T-helper 22 cell (primary cell): ENCODE measurements at regions not wholly inside any gene's neighbourhood (a gene's known extent, or its start where the extent isn't known, plus 50 kb on each side); places are given as distances from the start of the nearest gene placed in this dataset.

Experiments used
- DNase-seq: peaks from one replicate; pipeline ENCODE4 v3.0.0-alpha.2; 2020; ENCODE audit warnings: low read depth

DNA sequence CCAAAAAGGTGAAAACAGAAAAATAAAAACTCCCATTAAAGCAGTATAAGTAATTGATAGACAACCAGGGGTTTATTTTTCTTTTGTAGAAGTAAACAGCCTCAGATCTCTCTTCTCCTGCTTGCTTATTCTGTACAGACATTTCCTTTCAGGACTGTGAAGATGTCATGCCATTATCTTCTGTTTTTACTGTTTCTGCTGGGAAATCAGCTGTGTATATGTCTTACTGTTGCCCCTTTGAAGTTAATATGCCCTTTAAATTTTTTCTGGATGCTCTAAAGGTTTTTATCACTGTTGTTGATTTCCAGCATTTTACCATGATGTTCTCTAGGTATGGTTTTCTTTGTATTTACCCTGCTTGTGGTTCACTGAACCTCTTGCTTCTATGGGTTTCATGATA lies 199.5 kb downstream of the NXNL2 start:
- no peak for DNase-seq

DNA sequence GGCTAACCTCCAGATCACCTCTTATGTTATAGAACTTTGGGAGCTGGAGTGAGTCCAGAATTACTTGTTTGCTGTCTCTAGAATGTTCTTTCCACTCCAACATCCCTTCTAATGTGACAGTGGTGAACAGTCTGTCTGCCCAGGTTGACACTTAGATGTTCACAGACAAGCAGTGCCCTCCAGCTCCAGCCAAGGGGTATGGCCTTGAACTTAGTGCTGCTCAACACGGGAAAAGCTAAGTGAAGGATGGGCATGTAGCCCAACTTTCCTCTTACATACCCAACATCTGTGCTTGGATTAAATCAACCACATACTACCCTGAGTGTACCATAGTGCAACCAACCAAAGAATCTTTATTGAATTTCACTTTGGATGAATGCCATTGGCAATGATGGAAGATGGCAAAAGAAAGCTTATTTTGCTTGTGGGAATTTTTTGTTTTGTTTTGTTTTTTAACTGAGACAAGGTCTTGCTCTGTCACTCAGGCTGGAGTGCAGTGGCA lies 201.2 kb downstream of the NXNL2 start:
- DNase-seq = no peak

DNA sequence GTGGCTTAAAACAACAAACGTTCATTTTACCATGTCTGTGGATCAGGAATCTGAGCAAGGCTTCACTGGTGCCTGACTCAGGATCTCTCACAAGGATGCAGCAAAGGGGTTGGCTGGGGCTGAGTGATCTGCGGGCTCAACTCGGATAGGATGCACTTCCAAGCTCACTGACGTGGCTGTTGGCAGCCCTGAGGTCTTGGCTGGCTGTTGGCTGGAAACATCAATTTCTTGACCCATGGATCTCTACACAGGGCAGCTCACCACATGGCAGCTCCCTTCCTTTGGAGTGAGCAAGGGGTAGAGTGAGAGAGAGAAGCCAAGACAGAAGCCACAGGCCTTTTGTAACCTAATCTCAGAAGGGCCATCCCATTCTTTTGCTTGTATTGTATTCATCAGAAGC lies 202.1 kb downstream of the NXNL2 start:
- DNase-seq = no peak

DNA sequence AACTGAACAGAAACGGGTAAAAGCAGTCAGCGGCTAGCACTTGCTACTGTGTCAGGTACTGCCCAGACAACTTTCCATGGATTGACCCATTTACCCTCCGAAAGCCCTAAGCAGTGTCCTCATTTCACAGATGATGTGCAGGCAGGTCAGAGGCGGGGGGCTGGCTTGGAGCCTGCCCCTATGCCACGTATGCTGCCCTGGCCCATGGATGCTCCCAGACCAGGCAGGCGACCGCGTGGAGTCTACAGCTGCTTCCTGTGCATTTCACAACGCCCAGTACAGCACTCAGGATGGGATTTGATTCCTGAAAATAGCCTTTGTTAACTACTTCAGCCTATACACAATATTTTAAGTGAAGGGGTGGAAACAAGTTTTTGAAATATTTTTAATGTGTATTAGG lies 202.9 kb downstream of the NXNL2 start:
- no peak for DNase-seq

DNA sequence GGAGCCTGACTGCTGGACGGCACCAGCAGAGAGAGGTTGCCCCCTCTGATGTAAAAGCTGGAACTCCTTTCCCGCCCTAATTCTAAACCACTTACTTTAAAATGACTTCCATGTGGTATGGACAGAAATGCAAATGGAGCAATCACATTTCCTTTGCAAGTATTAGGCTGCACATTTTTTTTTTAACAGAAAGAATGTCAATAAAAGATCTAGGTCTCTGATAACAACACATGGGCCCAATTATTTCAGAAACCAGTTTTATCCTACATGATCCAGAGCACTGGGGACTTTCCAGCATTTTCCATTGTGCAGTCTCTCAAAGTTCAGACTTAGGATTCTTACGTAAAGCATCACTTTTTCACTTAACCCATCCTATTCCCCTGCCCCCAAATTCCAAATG lies 203.7 kb downstream of the NXNL2 start:
- no peak for DNase-seq

DNA sequence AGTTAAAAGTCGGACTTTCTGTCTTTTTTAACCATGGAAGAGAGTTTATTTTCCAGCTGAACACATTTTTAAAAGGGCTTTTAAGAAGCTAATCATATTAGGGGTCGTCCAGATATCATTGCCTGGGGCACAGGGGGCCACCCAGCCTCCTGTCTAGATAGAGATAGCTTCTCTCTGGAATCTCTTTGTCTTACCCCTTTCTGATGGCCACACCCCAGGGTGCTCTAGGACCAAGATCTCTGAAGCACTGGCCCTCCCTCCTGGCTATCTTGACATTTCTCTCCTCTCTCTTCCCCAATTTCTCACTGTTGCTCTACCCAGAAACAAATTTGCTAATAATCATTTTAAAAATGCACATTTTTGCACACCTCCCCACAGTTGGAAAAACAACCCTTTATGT lies 204.4 kb downstream of the NXNL2 start:
- DNase-seq = no peak

DNA sequence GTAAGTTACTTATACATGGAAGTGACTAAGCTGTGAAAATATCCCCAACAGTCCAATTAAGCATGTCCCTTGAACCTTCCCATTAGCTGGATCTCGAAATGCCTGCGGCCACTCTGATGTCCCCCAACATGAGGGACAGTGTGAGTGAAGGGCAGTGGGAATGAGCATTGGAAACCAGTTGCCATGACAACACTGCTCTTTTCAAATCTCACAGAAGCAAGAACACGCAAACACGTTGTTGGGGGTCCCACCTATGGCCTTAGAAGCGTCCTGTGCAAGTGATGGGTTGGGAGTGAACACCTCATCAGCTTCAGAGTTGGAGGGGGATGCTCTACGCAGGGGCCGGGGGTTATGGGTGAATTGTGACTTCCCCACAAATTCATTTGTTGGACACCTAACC lies 205.9 kb downstream of the NXNL2 start:
- DNase-seq = no peak

DNA sequence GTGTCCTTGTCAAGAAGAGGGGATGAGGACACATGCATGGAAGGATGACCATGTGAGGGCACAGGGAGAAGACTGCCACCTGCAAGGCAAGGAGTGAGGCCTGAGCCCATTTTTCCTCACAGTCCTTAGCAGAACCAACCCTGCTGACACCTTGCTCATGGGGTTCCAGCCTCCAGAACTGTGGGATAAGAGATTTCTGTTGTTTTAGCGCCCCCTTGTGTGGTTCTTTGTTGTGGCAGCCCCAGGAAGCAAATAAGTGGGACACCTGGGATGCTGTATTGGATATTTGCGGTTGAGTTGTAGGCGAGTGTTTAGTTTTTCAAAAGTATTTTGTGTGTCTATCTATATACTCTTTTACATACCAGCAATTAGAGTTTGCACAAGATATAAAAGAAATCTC lies 206.4 kb downstream of the NXNL2 start:
- DNase-seq = no peak

DNA sequence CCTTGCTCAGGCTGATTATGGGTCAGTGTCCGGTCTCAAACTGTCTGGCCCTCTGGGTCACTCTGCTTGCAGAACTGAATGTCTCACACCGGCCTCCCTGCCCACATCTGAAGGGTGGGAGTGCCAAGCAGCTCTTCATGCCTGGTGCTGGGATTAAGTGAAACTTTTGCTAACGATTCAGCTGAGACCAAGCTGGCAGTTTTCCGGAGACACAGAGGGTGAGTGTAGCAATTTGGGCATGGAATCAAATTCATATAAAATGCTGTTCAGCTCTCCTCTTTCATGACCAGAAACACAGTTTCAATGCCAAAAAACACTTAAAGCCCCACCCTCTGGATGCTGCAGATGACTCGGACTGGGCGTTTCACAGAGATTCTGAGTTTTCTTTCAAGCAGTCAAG lies 207.5 kb downstream of the NXNL2 start:
- no peak for DNase-seq

DNA sequence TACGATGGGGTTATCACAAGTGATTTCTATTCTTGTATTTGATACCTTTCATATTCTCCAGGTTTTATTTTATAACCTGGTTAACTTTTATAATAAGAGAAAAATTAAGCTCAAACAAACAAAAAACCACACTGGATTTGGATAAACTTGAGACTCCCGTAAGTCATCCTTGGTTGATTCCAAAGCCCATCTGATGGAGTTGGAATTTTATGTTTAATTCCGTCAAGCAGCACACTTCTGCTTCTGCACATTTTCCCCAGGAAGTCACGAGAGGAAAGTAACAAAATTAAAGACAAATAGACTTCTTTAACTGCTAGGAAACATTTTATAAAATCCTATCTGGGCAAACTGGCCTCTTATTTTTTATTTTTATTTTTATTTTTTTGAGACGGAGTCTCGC lies 207.9 kb downstream of the NXNL2 start:
- no peak for DNase-seq

DNA sequence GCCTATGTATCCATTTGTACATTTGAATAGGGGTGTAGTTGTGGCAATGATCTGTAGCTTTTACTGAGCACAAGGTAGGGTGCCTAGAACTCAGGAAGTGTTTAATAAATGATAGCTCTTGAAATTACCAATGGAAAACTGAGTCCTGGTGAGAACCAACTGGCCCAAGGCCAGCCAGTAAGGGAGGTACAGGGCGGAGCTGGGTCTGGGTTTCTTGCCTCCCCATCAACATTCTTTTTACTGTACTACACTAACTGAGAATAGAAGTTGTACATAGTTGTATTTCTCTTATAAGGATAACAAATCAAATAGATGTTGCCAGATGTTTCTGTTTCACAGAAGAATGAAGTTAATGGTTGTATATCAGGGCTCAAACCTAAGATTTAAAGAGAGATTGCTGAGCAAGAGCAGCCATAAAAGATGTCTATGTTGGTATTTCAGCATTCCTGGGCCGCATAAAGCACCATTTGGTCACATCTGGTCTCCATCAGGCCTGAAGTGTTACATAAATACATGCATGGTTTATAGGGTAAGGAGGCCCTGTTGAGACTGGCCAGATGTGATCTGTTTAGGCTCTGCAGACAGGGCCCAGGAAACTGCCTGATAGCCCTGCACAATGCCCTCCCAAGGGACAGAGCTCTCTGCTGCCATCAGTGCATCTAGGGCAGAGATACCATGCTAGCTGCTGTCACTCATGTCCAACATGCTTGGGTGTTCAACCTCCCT lies 210.5 kb downstream of the NXNL2 start:
- no peak for DNase-seq

DNA sequence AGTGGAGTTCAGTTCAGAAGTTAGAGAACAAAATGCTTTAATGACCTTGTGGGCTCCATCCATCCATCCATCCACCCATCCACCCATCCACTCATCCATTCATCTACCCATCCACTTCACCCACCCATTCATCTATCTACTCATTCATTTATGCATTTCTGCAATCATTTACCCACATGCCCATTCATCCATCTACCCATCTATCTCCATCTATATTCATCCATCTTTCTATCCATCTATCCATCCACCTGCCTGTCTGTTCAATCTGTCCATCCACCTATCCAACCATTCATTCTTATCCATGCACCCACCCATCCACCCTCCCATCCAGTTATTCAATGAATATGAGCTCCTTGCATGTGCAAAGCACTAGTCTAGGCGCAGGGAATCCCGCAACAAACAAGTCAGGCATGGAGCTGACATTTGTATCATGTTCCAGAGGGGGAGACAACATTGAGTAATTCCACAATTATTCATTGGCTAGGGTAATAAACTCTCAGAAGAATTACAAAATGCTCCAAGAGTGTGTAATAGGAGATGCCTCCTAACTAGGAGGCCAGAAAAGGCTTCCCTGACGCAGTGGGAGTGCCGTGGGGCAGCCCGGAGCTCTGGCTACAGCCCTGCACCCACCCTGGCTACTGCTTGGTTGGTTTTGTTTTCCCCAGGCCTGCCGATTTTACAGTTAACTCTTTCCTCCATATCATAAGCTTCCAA lies 211.2 kb downstream of the NXNL2 start:
- DNase-seq = no peak

DNA sequence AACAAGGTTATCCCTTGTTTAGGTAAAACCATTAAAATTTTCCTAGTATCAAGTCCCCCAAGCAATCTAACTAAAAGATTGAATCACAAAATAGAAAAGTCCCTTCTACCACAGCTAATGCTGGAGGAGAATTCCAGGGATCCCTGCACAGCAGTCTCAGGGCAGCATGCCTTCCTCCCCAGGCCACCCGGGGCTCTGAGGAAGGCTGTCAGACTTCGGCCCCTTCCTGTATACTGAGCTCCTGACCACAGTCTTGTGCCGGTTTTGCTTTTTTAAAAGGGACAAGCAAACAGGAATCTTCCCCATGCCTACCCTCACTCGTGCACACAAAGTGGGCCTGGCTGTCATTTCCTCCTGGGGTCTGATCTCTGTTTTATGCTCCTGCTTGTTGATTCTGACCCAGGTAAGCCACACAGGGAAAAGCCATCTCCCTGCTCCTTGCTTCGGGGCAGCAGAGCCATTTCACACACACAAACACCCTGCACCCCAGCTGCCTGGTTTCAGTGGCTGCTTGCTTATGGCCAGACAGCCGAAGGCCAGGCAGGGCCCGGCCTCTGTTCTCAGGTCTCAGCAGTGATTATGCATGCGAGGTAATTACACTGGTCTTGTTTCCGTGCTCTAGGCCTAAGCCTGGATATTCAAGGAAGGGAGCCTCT lies 211.9 kb downstream of the NXNL2 start:
- DNase-seq = no peak

DNA sequence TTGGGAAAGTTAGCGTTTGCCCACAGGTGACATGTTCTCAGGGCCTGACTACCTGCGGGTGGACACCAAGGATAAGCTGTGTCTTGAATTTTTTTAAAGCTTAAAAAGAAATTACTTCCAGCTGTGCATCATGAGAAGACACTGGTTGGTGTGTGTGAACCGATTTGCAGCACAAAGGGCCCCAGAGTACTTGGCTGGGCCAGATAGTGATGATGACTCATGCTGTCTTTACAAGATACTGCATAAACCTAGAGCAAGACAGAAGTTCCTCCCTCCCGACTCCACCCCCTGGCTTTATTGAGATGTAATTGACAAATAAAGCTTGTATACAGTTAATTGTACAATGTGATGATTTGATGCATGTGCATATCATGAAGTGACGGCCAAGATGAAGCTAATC lies 212.8 kb downstream of the NXNL2 start:
- DNase-seq = no peak

DNA sequence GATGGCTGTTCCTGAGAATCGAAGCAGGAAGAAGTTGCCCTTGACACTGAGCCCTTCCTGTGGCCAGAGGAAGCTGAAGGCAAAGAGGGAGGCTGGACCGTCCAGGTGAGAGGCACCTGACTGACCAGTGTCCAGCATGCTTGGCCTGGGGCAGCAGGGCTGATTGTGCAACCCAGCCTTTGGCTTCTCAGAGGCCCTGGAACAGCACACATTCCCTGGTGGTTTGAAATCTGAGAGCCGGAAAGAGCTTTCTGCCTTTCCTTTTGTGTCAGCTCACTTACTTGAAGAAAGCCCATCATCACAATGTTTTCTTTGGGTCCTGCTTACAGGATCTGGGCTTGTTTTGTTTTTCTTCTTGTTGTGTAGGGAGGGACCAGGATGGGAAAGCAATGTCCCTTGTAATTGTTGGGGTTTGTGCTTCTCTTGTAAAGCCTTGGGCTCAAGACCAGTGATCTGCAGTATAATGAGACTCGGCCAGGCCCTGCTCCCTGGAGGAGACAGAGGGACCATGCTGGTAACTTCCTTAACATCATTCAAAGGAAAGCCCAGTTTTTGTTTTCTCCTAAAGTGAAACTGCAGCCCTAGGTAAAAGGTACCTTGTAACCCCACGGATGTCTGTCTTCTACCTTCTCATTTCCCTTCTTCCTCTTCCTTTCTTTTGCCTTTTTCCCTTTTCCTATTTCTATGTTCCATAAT lies 213.7 kb downstream of the NXNL2 start:
- DNase-seq = no peak

DNA sequence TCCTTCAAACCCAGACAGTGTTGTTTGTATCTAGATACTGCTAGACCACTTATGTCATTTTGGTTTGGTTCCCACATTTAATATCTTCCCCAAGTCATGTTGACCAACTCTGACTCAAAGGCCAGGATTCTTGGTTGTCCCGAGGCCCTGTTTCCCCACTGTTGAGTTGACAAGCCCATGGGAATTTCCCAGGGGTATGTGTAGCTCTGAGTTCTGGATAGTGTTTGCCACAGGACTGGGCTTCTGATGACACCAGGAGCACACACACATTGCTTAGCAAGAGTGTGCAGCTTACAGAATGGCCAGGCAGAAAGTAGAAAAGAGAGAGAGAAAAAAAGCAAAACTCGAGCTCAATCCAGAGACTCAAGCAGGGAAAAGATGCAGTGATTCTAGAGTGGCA lies 214.4 kb downstream of the NXNL2 start:
- DNase-seq = no peak

DNA sequence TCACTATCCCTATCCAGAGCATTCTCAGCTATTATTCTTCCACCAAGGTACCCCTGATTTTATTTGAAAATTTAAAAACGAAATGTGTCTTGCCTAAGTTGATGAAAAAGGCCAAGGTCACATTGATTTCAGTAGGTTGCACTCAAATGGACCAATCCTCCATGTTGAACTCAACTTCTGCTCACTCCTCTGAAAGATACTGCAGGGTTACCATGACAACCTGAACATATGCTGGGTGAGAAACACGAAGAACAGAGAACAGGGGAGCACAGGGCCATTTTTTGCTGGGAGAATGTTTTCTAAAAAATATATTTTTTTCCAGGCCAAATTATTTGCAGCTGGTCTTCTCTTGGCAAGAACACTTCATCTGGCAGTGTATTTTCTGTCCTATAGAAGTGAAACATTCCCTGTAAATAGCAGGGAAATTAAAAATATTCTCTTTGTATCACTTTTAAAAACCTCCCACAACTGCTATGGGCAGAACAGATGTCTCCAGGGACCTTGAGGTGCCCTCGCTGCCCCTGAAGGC lies 215.9 kb downstream of the NXNL2 start:
- DNase-seq = no peak

DNA sequence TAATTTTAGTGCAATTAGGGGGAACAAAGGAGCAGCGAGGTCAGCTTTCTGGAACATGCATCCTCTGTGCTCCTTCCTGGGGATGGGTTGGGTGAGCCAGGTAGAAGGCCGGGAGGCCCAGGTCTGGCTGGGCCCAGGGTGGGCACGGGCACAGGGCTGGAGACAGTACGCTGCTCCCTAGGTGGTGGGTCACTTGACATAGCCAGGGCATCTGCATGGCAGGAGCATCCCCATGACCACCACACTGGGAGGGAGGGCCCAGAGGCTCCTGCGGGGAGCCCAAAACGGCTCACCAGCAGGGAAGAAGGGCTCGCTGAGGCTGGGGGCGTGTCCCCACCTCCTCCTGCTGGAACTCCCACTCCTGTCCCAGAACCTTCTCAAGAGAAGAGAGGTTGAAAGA lies 216.8 kb downstream of the NXNL2 start:
- no peak for DNase-seq

DNA sequence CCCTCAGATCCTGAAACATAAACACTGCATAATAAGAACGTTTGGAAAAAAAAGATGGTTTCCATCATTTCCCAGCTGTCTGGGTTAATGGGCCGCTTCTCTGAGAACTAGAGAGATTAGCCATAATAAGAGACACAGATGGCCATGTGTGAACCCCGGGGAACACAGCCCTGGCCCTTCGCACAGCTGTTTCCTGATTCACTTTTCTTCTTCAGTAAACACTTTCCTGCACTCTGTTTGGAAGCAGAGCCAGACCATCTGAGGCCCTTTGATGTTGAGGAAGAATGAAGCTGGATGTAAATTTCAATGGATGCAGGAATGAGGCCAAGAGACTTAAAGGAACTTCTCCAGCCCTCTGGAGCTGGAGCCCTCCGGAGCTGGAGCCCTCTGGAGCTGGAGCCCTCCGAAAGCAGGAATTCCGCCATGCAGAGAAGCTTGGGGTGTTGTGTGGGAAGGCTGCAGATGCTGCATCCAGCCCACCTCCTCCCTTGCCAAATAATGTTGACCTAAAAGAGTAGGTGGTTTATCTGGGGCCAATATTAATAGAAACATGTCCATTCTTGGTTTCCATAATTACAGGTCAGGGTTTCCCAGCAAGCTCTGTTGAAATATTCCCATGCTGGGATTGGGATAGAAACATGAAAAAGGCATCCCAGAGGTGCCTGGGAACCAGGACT lies 218.9 kb downstream of the NXNL2 start:
- no peak for DNase-seq

DNA sequence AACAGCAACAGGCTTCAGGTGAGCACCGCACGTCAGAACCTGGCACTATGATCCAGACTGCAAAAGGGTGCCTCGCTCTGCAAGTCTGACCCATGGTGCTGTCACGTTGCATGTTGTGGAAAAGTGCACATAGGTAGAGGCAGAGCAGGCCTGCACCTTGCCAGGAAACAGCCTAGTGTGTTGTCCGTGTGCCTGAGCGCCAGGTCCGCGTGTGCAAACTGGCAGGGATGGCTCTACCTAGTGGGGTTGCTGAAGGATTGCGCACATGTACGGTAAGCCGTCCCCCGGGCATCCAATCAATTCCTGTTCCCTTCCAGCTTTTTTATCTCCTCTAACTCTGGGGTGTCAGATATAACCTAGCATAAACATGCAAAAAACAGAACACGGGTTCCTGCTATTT lies 219.5 kb downstream of the NXNL2 start:
- DNase-seq = no peak

DNA sequence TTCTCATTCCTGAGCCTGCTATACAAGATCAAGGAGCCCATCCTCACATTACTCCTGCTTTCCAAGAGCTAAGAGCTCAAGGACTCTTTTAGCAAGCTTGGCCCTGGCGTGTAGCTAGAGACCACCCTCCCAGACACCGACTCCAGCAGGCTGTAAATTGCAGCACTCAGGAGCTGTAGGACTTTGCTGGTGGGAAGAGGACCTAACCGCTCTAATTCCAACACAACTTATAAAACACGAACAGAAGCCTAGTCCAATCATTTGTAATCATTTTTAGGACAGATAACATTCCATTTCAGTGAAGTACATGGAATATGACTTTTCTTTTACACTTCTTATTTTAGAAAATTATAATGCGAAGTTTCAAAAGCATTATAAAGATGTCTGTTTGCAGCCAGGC lies 219.9 kb downstream of the NXNL2 start:
- DNase-seq = no peak
